ENCODE measurements at regions not wholly inside any gene's neighbourhood (a gene's known extent, or its start where the extent isn't known, plus 50 kb on each side); places are given as distances from the start of the nearest gene placed in this dataset.

DNA sequence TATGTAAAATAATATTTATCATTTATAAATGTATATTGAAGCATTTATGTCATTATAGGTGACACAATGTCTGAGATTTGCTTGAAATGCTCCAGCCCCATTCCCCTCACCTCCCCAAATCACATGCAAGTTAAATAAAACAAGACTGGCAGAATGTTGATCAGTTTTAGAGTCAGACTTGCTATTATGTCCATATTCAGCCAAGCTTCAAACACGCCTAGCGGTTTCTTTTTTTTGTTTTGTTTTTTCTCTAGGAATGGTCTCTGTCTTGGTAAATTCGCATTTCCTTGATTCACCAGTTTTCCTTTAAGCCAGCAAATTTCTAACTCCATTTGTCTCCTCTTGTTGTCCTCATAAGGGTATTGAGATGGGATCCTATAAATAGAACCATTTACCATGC lies 153.0 kb upstream of the HMHB1 start:
- Histone ChIP-seq H3K4me3 (no peak overlapping the region), H3K27me3 (no peaks in the 10 kb centered on the region), H3K27ac (no peak overlapping the region), H3K9me3 (no peaks in the 10 kb centered on the region), H3K36me3 (no peaks in the 10 kb centered on the region), H3K4me1 (peaks cover 0 to 4% (median 0%) of the 10 kb centered on the region in 12 donors)
- 90 to 99% (median 97%) methylated on average over 3 of the region's 3 CpGs for WGBS, 4 donors
- intact Hi-C loops (cut with DNase I), result no loop called here
- no peak for ATAC-seq
- no peak for DNase-seq
- no peak for TF ChIP-seq CTCF (IDR thresholded peaks at IDR 0.05)
- TF ChIP-seq POLR2A (IDR thresholded peaks at IDR 0.05), result no peak

- TF ChIP-seq CTCF (IDR thresholded peaks at IDR 0.05), result no peak
- TF ChIP-seq POLR2A (IDR thresholded peaks at IDR 0.05), result no peak
- Histone ChIP-seq H3K9me3 (no peaks in the 10 kb centered on the region), H3K36me3 (no peaks in the 10 kb centered on the region), H3K27ac (no peak overlapping the region), H3K27me3 (no peaks in the 10 kb centered on the region), H3K4me3 (no peak overlapping the region), H3K4me1 (peaks cover 0 to 4% (median 0%) of the 10 kb centered on the region in 12 donors)
- 77 to 88% (median 79%) methylated on average over 3 of the region's 3 CpGs for WGBS, 4 donors
- DNase-seq, result no peak
- intact Hi-C loops (cut with DNase I), result no loop called here
- ATAC-seq, result no peak
Measured at GRCh38 chr5:143657647-143658285, 154.2 kb upstream of the HMHB1 start.

GRCh38 chr5:143653766-143654282 lies 158.1 kb upstream of the HMHB1 start:
- H3K36me3 ChIP-seq, result no peaks in the 10 kb centered on the region
- no peak overlapping the region for H3K4me3 ChIP-seq
- peaks cover 0 to 20% (median 5%) of the 10 kb centered on the region in 12 donors for H3K4me1 ChIP-seq
- 97 to 98% (median 97%) methylated on average over 4 of the region's 4 CpGs for WGBS, 4 donors
- no peaks in the 10 kb centered on the region for H3K9me3 ChIP-seq
- no peaks in the 10 kb centered on the region for H3K27me3 ChIP-seq
- ATAC-seq (no peak), DNase-seq (no peak)
- no peak overlapping the region for H3K27ac ChIP-seq
- TF ChIP-seq CTCF (IDR thresholded peaks at IDR 0.05), result no peak
- TF ChIP-seq POLR2A (IDR thresholded peaks at IDR 0.05), result no peak
- intact Hi-C loops (cut with DNase I), result no loop called here

- ATAC-seq (no peak), DNase-seq (no peak)
- Histone ChIP-seq H3K27ac (no peak overlapping the region), H3K36me3 (no peaks in the 10 kb centered on the region), H3K4me1 (peaks cover 0 to 20% (median 5%) of the 10 kb centered on the region in 12 donors), H3K9me3 (no peaks in the 10 kb centered on the region), H3K4me3 (no peak overlapping the region), H3K27me3 (no peaks in the 10 kb centered on the region)
- WGBS, 4 donors, result 96 to 100% (median 98%) methylated on average over 2 of the region's 2 CpGs
- intact Hi-C loops (cut with DNase I), result no loop called here
- TF ChIP-seq POLR2A (IDR thresholded peaks at IDR 0.05) (no peak), CTCF (IDR thresholded peaks at IDR 0.05) (no peak)
Measured at GRCh38 chr5:143653256-143653655, 158.7 kb upstream of the HMHB1 start.

All from heart left ventricle (tissue), 16 donors.